ENCODE measurements at regions not wholly inside any gene's neighbourhood (a gene's known extent, or its start where the extent isn't known, plus 50 kb on each side); places are given as distances from the start of the nearest gene placed in this dataset.
"Not testable (repeated sequence)": the region's sequence is repeated elsewhere in the genome, so short reads cannot be mapped to it uniquely, and the experiment has no call there.

DNA sequence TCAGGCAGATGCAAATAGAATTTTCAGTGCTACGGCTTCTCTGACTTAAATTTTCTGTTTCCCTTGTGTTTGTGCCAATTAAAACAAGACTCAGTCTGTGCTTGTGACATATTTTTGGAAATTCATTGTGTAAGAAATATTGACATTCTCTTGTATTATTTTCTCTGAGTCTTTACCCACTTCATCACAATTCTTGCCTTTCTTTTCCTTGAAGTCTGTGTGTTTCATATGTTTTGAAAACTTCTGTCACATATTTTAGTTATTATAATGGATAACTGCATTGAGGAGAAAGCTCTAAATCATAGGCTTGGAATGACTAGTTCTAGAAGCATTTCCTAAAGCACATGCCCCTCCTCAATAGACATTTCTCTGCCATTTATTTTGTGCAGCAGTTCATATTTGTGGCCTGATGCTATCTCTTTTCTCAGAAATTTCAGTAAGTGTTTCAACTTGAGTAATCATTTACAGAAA is 206.6 kb downstream of the PALM2AKAP2 start:
- no peak for DNase-seq

DNA sequence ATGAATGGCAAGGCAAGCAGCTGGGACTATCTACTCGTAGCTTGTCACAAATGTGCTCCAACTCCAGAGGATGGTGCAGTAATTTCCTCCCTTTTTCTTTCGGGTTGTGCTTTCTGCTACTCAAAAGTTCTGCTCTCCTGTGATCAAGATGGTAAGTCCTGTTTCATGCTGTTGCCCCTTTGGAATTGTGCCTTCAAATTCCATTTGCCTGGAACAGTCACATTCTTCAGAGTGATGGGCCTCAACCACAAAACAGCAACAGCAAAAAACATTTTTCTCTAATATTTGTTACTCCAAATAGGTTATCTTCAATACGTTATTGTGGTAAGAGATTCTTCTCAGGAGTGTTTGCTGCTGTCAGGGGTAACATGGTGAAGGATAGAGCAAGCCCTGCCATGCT is 209.3 kb downstream of the PALM2AKAP2 start:
- no peak for DNase-seq

DNA sequence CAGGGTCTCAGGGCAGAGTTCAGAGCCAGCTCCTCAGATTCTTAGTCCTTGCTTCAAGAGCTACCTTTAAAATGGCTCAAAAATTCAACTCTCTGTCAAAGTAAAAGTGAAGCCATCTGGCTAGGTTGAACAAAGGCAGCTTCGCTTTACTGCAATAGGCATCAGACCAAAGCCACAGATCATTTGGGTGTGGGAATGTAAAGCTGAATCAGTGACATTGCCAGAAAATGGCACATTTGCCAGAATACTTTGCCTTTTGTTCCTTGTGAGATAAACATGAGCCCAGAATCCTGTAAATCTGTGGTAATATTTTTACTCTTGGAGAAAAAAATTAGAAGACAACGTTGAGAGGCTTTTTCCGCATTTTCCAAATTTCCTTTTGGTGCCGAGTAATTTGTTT is 210.5 kb downstream of the PALM2AKAP2 start:
- DNase-seq, result no peak

DNA sequence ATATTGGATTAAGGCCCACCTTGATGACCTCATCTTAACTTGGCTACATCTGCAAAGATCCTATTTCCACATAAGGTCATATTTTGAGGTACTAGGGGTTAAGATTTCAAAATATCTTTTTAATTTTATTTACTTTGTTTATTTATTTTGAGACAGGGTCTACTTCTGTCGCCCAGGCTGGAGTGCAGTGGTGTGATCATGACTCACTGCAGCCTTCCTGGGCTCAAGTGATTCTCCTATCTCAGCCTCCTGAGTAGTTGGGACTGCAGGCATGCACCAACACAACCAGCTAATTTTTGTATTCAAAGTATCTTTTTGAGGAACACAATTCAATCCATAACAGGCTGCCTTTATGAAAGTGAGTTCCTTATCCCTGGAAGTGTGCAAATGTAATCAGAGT is 212.3 kb downstream of the PALM2AKAP2 start:
- no peak for DNase-seq

DNA sequence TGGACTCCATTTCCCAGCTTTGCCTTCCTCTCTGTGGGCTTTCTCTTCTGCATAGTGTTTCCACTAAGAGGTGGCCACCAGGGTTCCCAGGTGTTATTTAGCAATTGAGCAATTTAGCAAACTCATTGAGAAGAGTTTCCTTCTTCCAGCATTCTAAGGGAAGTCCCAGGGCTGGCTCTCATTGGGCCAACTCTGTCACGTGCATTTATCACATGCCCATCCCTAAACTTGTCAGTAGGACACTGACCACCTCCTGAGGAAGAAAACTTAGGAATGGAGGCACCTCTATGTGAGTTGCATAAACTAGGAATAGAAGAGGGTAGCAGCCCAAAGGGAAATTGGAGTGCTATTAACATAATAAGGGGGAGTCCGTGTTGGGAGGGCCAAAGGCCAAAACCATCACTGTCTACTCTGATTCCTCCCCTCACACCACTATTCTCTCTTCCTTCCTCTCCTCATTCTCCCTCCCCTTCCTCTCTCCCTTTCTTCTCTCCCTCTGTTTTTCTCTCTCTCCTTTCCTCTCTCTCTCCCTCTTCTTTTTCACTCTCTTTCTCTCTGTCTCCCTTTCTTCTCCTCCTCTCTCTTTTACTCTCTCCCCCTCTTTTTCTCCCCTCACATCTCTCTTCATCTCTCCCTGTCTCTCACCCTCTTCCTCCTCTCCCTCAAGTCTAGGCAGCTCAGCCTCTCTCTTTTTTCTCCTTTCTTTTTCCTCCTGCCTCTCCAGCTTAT is 213.4 kb downstream of the PALM2AKAP2 start:
- DNase-seq, result no peak

DNA sequence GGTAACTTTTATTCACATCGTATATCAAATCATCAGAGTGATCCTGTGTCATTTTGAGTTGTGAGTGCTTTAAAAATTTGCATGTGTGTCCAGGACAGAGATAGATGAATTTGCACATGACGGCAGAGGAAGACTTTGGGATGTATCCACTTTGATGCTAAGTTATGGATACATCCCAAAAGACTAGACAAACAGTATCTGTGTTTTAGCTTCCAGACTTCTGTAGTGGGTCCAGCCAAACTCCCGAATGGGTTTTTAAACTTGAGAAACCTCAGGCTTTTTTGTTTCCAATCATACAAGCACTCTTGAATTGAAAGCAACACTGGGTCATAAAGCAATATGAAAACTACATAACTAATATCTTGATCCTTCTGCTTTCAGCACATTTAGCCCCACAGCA is 213.8 kb downstream of the C9orf152 start:
- no peak for DNase-seq

DNA sequence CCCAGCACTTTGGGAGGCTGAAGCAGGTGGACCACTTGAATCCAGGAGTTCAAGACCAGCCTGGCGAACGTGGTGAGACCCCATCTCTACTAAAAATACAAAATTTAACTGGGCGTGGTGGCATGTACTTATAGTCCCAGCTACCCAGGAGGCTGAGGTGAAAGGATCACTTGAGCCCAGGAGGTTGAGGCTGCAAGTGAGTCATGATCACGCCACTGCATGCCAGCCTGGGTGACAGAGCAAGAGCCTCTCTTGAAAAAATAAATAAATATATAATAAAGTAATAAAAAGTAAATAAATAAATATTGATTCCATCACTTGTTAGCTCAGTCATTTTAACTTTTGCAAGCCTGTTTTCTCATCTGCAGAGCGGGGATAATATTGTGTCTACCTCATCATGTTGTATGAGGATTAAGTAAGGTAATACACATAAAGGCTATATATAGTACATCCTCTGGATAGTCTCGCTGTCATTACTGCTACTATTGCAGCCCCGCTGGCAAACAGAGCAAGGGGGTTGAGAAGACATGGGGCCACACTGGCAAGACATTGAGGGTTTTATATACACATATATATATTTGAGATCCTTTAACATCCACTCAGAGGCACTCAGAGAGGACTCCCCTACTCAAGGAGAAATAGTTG is 210.9 kb downstream of the C9orf152 start:
- no peak for DNase-seq

DNA sequence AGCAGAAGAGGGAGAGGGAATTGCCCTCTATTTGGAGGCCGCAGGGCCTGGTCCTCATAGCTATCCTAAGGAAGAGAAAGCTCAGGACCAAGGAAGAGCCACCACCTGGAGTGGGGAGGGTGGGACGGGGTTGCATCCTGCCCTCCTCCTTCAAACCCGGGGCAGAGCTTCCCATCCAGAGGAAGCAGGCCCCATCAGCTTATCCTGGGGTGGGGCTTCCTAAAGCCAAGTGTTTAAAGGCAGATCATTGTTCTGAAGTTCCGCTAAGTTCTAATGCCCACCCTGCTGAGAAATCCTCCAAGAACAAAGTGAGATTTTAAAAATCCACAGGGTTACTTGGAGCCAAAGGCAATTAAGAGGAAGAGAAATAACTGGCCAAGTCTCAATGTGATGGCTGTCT is 210.3 kb downstream of the C9orf152 start:
- DNase-seq, result no peak

DNA sequence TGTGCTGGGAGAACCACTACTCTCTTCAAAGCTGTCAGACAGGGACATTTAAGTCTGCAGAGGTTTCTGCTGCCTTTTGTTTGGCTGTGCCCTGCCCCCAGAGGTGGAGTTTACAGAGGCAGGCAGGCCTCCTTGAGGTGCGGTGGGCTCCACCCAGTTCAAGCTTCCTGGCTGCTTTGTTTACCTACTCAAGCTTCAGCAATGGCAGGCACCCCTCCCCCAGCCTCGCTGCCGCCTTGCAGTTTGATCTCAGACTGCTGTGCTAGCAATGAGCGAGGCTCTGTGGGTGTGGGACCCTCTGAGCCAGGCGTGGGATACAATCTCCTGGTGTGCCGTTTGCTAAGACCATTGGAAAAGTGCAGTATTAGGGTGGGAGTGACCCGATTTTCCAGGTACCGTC is 202.4 kb downstream of the C9orf152 start:
- not testable (repeated sequence) for DNase-seq

DNA sequence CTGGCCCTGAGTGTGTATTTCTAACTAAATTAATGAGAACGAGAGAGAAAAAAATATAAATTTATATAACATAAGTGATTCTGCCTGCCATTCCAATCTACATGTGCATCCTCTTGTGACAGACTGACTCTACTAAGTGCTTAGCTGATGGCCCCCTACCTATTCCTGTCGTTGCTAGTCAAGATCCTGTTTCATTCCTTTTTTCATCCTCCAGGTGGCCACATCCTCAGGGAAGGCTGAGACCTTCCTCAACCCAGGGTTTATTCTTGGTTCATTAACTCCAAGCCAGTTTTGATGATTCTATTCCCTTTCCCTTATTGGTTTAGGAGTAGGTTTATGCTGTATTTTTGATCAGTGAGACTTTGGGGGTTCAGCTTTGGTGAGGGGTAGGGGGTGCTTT is 201.3 kb downstream of the C9orf152 start:
- no peak for DNase-seq

DNA sequence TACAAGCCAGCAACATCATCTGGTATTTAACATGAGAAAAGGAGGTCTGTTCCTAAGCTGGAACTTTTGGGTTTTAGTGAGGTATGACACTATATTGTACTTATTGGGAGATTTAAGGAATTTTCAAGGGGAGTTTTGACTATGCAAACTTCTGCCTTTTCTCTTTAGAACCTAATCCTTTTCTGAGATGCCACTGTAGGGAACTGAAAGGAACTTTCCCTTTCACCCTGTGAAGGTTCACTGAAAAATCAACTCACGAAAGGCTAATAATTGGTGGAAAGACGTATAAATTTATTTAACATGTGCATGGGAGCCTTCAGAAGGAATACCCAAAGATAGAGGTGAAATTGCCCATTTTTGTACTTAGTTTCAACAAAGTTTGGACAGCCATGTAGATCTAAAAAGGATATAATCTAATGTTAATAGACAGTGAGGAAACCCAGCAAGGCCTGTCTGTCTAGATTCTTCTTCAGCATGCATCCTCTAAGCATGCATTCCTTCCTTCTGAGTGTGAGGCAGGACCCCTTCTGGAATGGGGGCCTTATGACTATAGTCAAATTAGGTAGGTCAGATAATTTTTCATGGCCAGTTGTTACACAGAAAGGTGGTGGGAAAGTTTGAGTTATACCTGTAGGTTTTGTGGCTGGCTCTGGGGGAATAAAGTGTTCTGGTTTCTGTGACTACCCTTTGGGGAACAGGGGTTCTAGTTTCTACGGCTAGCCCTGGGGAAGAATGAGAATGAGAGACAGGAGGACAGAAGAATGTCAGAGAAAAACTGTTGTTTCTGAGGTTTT is 200.3 kb downstream of the C9orf152 start:
- DNase-seq, result no peak

DNA sequence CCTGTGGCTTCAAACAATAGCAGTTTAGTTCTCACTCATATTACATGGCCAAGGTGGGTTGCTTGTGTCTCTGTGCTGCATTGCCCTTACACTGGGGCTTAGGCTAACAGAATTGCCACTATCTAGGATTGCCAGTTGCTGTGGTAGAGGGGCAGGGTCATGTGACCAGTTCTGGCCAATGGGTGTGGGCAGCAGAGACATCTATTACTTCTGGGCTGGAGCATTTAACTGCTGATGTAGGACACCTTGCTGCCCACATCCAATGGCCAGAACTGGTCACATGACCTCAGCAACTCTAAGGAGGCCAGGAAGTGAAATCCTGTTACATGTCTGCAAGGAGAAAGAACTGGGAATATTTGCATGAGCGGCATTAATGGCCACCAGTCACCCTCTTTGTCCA is 199.3 kb downstream of the C9orf152 start:
- no peak for DNase-seq

DNA sequence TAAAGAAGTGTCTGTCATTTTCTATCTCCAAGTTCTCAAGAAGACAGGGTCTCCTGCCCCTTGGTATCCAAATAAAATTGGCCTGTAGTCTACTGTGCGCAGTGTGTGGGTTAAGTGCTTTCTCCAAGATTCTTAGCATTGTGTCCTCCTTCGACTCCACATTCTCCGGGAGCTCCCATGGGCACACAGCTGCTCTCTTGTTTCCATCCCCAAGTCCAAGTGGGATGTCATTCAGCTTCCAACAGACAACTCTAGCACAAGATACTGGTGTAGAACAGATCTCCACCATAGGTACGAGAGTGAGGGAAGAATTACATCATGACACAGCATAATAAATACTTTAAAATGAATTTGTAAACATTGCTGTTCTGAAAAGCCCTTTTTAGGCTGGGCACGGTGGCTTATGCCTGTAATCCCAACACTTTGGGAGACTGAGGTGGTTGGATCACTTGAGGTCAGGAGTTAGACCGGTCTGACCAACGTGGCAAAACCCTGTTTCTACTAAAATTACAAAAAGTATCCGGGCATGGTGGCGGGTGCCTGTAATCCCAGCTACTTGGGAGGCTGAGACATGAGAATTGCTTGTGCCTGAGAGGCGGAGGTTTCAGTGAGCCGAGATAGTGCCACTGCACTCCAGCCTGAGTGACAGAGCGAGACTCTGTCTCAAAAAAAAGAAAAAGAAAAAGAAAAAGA is 196.2 kb downstream of the C9orf152 start:
- no peak for DNase-seq

DNA sequence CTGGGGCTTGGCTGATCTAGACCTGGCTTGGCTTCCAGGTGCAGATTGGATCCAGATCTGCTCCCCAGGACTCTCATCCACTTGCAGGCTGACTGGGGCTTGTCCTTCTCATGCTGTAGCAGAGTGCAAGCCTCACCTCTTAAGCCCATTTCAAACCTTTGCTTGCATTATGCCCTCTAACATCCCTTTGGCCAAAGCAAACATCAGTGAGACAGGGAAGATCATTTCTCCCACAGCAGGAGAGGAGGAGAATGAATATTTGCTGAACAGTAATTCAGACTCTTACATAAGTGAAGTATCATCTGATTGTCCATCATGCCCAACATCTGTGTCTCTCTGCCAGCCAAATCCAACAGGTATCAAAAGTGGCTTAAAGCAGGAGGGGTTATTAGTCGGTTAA is 194.9 kb downstream of the C9orf152 start:
- no peak for DNase-seq

DNA sequence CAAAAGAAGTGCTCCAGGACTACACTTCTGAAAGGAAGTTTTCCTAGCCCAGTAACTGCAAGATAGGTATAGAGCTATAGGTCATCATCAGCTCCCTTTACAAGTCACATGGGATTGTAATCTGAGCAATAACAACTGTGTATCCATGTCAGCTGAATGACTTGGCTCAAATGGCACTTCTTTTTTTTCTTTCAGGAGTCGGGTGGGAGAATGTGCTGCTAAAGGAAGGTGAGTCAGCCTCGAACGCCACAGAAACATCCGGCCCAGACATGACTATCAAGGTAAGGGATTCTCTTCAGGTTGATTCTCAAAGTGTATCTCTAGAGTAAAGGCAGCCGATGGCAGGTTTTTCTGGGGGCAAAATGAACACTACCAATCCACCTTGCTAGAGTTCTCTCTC is 192.2 kb downstream of the C9orf152 start:
- DNase-seq, result no peak

DNA sequence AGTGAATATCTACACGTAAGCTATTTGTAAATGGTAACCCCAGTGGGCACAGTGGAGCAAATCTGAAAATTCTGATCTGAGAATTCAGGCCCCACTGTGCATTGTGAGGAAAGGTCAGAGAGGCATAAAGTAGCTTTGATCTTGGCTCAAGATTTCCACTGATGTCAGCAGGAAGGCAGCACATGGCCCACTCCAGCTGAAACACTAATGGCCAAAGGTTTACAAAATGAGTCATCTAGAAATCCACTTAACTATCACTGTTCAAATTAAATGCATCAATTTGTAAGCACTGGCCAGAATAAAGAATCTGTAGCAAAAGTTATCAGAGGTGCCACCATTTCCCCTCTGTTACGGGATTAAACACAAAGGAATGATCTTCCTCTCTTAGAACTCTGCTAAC is 191.6 kb downstream of the C9orf152 start:
- no peak for DNase-seq

DNA sequence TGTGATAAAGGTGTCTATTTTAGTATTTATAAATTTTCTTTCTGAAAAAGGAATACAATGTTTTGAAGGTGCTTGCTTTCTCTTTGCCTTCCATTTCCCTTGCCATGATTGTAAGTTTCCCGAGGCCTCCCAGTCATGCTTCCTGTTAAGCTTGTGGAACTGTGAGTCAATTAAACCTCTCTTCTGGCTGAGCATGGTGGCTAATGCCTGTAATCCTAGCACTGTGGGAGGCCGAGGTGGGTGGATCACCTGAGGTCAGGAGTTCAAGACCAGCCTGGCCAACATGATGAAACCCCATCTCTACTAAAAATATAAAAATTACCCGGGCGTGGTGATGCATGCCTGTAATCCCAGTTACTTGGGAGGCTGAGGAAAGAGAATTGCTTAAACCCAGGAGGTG is 187.7 kb downstream of the C9orf152 start:
- not testable (repeated sequence) for DNase-seq

DNA sequence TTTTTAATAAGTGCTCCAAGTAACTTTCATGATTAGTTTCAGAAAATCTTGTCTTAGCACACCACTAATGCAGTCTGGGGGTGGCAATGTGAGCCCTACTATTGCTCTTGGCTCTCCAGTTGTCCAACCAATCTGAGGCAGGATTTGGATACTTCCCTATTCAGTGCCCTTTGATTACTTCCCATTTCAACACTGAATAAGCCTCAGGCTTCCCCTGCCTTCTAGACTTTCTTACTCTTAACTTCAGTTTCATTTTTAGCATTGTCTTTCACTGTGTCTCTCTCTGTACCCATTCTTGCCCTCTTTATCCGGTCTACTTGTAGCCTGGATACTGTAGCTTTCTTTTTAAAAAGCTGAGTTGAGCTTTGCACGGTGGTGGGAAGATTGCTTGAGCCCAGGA is 186.1 kb downstream of the C9orf152 start:
- no peak for DNase-seq

DNA sequence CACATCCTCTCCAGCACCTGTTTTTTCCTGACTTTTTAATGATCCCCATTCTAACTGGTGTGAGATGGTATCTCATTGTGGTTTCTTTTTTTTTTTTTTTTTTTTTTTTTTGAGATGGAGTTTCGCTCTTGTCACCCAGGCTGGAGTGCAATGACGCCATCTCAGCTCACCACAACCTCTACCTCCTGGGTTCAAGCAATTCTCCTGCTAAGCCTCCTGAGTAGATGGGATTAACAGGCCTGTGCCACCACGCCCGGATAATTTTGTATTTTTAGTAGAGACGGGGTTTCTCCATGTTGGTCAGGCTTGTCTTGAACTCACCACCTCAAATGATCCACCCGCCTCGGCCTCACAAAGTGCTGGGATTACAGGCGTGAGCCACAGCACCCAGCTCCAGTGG is 184.7 kb downstream of the C9orf152 start:
- DNase-seq, result not testable (repeated sequence)

DNA sequence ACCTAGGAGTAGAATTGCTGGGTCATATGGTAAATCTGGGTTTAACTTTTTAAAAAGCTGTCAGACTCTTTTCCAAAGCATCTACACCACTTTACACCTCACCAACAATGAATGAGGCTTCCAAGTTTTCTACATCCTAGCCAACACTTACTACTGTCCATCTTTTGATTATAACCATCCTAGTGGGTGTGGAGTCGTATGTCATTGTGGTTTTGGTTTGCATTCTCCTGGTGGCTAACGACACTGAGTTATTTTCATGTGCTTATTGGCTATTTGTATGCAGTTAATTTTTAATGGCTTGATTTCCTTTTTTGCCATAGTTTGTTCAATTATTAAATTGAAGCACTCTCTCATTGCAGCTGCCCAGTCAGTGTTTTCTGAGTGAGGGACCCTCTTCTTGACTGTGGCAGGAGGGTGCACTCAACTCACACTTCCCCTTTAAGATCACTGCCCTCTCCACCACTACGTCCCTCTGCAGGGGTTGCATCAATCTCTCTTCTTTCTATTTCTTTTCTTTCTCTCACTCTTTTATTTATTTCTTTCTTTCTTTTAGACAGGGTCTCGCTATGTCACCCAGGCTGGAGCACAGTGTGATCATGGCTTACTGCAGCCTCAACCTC is 182.3 kb downstream of the C9orf152 start:
- no peak for DNase-seq

DNA sequence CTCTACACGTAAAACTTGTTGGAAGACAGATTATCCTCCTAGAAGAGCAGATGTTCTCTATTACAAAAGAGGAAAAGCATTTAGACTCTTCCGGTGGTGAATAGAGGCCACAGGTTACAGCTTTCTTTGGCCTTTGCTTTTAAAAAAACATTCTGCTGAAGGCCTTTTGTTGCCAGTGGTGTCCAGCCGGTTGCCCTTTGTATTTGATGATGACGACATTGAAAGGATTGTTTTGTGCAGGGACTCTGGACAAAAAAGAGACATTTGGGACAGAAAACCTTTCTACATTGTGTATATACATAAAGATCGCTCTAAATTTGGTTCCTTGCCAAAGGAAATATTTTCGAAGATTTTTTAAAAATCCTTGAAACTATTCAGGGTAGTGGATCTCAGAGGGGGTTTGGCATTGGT is 180.3 kb downstream of the C9orf152 start:
- no peak for DNase-seq

DNA sequence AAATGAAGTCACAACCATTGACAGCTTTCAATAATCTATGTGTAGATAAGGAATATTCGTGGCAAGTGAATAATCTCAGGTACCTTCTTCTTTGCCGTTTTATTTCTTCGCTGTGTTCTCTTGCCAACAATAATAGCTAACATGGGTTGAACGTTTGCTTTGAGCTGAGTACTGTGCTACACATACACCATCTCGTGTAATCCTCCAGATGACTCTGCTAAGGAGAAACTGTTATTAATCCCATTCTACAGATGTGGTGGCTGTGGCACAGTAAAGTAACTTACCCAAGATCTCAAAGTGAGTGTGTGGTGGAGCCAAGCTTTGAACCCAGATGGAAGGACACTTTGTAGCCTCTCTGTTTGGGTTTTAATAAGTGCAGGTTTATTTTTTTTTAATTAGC is 179.7 kb downstream of the C9orf152 start:
- no peak for DNase-seq

DNA sequence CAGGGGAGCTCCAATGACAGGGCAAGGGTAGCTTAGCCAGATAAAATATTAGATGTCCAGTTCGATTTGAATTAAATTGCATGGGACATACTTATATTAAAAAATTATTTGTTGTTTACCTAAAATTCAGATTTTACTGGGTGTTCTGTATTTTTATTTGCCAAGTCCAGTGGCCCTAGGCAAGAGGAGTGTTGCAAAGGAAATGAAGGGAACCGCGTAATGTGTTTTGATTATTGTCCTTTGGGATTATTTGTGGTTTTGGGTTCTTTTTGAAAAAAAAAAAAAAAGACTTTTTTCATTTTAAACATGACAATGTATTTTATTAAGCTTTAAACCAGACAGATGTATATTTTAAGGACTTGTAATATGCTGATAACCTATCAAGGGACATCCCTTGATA is 179.3 kb downstream of the C9orf152 start:
- no peak for DNase-seq
